Sigmoid colon (tissue), 3 donors: ENCODE measurements at regions not wholly inside any gene's neighbourhood (a gene's known extent, or its start where the extent isn't known, plus 50 kb on each side); places are given as distances from the start of the nearest gene placed in this dataset.

ENCODE experiments used
- POLR2A ChIP-seq, 2 donors: fragments of 450-650 bp; IDR thresholded peaks; one replicate each; pipeline ENCODE4 v1.6.1; 2016; ENCODE audit warnings: antibody characterized with exemption in 2 of 2, mild to moderate bottlenecking in 2 of 2, moderate library complexity in 2 of 2
- TF ChIP-seq, protein P1 (sequence below), 4 experiments: fragments of 450-650 bp in 3 of 4; fragments of 200-600 bp in 1 of 4; IDR thresholded peaks; one replicate each; pipeline ENCODE4 v1.5.1; 2016 to 2019; ENCODE audit warnings: antibody characterized with exemption in 4 of 4, mild to moderate bottlenecking in 3 of 4, moderate library complexity in 2 of 4

GRCh38 chr4:121584836-121585235 lies 111.9 kb downstream of the ANXA5 start:
- TF ChIP-seq, protein P1, sequence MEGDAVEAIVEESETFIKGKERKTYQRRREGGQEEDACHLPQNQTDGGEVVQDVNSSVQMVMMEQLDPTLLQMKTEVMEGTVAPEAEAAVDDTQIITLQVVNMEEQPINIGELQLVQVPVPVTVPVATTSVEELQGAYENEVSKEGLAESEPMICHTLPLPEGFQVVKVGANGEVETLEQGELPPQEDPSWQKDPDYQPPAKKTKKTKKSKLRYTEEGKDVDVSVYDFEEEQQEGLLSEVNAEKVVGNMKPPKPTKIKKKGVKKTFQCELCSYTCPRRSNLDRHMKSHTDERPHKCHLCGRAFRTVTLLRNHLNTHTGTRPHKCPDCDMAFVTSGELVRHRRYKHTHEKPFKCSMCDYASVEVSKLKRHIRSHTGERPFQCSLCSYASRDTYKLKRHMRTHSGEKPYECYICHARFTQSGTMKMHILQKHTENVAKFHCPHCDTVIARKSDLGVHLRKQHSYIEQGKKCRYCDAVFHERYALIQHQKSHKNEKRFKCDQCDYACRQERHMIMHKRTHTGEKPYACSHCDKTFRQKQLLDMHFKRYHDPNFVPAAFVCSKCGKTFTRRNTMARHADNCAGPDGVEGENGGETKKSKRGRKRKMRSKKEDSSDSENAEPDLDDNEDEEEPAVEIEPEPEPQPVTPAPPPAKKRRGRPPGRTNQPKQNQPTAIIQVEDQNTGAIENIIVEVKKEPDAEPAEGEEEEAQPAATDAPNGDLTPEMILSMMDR (IDR thresholded peaks at IDR 0.05) = no peak
- no peak for TF ChIP-seq POLR2A (IDR thresholded peaks at IDR 0.05)
